Iris pigment epithelial cell (primary cell): ENCODE measurements at regions not wholly inside any gene's neighbourhood (a gene's known extent, or its start where the extent isn't known, plus 50 kb on each side); places are given as distances from the start of the nearest gene placed in this dataset.
A peak's percentile ranks its signal among the peaks of the same experiment; 100 is the strongest.

ENCODE experiments used
- DNase-seq: peaks from one replicate; pipeline ENCODE4 v3.0.0-alpha.2; 2011; ENCODE audit warnings: low read depth

DNA sequence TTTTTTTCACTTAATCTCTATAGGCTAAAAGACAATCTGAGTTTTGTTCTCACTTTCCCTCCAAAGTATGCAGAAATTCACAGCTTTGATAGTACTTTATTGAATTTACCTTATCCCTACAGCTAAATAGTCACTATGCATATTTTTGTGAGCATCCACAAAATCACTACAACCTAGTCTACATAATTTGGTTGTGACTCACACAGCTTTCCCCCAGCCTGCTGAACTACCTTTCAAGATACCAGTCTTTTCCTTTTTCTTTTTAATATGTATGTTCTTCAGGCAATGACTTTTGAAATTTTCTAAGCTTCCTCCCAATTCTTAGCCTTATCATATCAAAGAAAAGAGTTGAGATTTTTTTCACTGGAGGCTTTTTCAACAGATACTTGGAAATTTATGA is 347.3 kb upstream of the CDH6 start:
- DNase-seq = peak; percentile 21

DNA sequence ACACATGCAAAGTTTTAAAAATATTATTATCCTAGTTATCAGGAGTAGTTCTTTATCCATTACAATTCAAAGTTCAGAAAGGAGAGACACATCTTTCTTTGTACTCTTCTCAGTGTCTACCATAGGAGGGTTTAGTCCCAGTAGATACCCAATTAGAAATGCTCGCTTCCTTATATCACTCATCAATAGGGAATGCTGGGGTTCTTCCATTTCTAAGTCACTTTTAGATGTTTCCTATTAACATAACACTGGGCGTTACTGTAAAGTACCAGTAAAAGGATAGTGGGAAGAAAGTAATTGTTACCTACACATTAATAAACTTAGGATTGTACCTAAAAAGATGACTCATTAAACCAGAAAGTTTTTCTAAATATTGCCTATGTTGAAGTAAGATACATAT is 348.3 kb upstream of the CDH6 start:
- no peak for DNase-seq

- no peak for DNase-seq
Measured at GRCh38 chr5:30843541-30843940, 349.9 kb upstream of the CDH6 start.

DNA sequence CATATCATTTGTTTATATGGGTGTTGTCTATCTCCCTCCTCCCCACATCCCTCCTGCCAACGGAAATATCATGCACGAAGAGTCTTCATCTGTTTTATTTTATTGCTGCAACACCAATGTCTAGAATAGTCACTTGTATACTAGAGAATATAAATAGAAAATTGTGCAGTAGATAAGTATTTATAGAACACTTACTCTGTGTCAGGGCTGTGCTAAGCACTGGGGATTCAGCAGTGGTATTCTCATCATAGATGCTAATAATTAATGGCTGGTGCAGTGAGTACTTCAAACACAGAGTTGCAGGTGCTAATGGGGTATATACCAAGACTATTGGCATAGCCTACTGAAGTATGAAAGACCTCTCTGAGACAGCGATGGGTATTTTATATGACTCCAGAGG is 353.5 kb upstream of the CDH6 start:
- DNase-seq = no peak

GRCh38 chr5:30838936-30839496 is 354.5 kb upstream of the CDH6 start:
- DNase-seq = no peak

DNA sequence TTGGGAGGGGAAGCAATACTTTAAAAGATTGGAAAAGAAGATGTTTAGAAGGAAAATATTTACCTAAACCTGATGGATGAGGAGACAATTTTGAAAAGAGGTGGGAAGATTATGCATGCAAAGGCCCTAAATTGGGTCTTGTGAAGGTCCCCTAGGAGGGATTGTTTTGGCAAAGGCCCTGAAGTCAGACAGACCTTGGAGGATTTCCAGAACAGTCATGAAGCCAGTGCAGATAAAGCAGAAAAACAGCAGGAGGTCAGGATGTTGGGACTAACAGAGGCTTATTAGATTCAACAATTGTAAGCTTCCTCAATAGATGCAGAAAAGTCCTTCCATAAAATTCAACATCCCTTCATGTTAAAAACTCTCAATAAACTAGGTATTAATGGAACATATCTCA is 361.0 kb upstream of the CDH6 start:
- DNase-seq = peak; percentile 32

DNA sequence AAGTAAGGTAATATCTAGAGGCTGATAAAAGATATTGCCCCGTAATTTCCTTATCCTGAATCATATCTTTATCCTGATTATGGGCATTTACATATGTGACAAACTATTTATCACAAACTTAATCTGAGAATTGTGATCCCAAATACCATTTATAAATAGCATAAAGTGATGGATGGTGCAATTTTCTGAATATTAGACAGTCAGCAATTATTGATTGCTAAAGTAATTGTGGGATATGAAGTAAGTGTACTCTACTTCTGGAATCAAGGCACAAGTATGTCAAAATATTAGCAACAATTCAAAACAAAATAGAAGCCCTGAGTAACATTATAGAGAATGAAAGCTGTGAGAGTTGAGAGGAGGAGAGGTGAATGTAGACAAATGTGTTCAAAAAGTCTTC is 361.9 kb upstream of the CDH6 start:
- no peak for DNase-seq

DNA sequence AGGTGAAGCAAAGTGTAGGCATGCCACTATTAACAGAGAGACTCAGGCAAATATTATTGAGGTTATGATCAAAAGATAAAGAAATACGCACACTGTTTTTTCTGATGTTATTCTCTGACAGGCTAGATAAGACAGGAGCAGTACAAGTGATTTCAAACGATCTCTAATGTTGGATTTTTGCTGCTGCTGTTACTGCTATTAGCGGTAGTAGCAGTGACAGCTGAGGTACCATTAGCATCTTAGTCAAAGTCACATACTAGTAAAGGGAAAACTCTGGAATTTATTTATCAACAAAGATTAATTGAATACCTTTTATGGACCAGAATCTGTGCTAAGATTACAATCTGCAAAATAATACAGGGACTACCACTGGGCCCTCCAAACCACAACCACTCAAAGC is 362.4 kb upstream of the CDH6 start:
- no peak for DNase-seq

DNA sequence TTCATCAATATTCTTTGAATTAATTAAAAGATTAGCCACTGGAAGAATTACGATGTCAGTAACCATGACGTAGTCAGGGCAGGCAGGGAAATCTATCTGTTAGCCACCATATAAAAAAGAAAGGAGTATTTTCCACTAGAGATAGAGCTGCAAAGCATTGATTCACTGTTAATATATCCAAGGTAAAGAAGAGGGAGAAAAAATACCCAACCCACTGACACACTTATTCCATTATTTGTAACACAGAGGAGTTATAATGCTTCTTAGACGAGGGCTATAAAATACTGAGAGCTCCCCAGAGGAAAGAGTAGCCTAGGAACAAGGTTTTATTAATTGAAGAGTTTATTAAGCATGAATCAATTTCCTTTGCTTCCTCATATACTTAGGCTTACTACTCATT is 382.2 kb upstream of the CDH6 start:
- no peak for DNase-seq

DNA sequence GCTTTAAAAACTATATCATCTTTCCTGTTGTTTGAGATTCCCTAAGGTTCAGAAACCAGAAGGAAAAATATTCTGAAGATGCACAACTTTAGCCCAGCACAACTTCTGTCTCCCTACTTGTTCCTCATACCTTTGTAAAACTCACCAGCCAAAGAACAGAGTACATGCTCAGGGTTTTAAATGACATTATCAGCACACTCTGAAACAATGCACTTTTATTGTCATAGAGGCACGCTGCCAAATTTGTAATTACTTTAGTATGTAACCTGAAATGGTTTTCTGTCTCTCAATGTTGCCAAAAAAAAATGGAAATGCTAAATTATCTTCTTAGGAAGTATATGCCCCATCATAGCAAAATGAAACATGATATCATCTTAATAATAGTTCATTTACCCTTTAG is 383.6 kb upstream of the CDH6 start:
- DNase-seq = no peak

- DNase-seq = peak; percentile 36
Measured at GRCh38 chr5:30808996-30809395, 384.5 kb upstream of the CDH6 start.

DNA sequence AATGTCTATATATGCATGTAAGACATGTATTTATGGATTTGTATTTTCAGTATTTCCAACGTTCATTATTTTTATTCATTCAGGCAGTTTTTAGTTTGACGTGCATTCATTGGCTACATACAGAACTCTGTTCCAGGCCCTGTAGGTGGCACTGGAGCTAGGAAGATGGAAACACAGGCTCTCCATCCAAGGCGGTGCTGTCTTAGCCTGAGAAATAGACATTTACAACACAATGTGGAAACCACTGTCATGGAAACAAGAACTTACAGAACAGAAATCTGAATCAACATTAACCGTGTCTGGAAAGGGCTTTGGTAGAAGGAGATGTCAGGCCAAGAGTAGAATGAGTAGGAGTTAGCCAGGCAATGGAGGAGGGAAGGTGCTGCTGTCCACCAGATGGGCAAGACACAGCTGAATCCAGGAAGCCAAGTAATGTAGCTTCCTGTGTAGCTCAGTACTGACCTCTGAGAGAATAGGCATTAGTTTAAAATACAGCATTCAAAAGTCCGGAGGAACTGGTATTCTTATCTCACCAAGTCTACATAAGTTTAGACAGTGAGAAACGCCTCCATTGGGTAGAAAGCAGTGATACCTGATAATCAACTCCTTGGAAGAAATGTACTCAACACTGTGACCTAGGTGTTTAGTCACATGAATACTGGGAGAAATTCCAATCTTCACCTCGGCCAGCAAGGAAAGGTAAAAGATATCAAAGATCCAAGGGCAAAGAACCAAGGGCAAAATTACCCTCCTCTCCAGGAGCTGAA is 388.6 kb upstream of the CDH6 start:
- peak; percentile 63 for DNase-seq

DNA sequence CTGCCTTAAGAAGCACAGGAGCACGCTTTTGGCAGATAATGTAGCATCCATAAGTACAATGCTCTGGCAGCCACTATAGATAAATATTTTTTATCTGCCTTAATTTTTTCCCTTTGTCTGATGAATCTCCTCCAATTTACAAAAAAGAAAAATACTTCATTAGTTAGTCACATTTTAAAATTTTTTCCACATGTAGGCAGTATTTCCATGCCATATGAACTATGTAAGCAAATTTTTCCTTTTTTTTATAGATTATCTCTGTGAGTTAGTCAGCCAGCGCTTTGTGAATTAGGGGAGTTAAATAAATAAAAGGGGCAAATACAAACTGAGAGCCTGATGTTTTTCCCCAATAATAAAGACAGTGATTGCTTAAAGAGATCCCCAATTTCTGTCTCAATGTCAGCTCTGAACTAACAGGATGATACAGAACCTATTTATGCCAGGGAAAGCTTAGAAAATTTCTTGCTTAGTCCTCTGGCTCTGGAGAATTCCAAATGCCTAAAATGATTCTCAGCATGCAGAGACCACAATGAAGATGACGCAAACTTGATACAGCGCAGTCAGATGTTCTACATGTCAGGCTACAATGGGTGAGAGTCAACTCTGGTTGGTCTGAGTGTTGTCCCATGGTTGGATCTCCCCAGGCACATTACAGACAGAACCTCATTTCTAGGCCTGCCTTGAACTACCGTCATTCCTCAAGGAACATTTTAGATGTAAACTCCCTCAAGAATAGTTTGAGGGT is 390.4 kb upstream of the CDH6 start:
- DNase-seq = peak; percentile 14

DNA sequence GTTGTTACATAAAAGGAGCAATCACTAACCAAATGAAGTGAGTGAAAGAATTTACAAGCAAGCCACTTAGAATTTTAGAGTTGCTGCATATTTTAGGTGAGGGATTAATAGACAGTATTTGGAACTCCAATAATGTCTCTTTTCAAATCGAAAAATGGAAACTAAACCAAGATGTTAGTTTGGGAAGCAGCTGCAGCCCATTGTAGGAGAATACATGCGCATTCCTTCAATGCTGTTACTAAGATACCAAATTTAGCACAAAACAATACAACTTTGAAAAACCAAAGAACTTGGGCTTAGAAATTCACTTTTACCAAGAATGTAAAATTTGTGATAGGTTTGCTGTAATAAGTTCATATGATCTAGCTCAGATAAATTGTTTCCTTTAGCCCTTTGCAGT is 411.8 kb upstream of the CDH6 start:
- DNase-seq = no peak

GRCh38 chr5:30768056-30768690 is 425.3 kb upstream of the CDH6 start:
- no peak for DNase-seq

DNA sequence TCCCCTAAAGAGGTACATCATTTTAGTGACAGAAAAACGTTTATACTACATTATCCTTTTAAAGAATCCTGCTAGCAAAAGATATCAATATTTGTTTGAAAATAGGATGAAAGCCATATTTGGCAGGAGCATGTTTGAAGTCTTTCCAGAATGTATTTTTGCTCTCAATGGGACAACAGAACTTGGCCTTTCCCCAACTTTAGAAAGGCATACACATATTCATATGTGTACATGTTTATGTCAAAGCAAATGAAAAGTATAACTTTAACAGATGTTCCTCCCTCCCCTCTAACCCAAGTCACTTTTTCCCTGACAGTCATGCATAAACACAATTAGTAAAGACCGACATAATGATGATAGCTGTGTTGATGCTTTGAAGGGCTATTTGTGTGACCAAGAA is 427.8 kb upstream of the CDH6 start:
- no peak for DNase-seq

- DNase-seq = peak; percentile 73
Measured at GRCh38 chr5:30765227-30765626, 428.3 kb upstream of the CDH6 start.

DNA sequence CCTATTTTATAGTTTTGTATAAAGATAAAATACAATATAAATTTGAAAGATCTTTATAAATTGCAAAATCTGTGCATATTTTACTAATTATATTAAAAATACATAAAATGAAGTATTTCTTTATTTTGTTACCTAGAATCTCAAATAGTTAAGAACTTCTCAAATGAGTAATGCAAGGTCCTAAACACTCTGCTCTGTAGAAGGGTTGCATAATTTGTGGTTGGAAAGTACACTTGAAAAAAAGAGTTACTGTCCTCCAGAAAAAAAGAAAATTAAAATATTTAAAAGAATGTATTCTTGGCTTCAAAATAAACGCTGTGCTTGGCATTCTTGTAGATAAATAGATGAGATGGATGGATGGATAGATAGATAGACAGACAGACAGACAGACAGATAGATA is 428.8 kb upstream of the CDH6 start:
- peak; percentile 67 for DNase-seq

- DNase-seq = no peak
Measured at GRCh38 chr5:30759731-30760130, 433.8 kb upstream of the CDH6 start.

- DNase-seq = peak; percentile 15
Measured at GRCh38 chr5:30752015-30752414, 441.5 kb upstream of the CDH6 start.

- peak; percentile 15 for DNase-seq
Measured at GRCh38 chr5:30749971-30750370, 443.5 kb upstream of the CDH6 start.

DNA sequence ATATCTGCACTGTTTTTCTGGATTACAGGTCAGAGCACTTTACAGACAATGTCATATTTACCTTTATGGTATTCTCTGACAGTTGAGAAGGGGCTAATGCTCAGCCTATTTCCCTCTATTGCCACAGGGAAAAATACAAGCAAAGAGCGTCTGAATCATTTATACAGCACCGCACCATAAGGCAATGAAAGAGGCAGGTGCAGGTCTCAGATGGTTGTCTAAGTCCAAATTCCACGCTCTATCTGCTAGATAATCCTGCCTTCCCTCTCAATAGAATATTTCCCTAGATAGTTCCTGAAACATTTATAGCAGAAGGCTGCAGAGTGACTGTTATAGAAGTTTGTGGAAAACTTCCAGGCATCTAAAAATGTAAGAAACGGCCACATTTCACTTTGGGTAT is 446.1 kb upstream of the CDH6 start:
- no peak for DNase-seq

DNA sequence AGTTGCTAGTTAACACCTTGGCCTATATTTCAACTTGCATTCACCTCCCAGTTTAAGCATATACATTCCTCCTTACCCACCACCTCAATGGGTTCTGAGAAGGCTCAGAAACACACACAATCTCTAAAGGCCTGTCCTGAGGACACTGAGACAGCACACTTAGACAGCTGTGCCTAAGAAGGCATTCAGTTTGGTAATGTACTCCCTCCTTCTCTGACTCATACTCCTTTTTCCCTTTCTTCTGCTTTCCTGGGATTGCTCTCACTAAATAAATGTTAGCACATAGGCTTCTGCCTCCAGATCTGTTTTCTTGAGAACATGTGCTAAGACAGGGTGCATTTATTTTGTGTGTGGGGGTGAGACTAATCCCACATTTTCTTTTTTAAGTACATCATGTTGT is 456.8 kb upstream of the CDH6 start:
- DNase-seq = peak; percentile 5
